GM12892 (cell line): ENCODE measurements at regions not wholly inside any gene's neighbourhood (a gene's known extent, or its start where the extent isn't known, plus 50 kb on each side); places are given as distances from the start of the nearest gene placed in this dataset.

Source experiments
- DNase-seq: peaks from one replicate; pipeline ENCODE4 v3.0.0; 2011; ENCODE audit not compliant: insufficient read length
- FAIRE-seq: peaks from 2 replicates; lab custom pipeline; 2011; peaks lifted over from hg19 to GRCh38; lab: Jason Lieb, UNC
- POLR2A ChIP-seq: IDR thresholded peaks from 2 replicates; pipeline ENCODE4 v1.6.1; 2011; ENCODE audit warnings: low read depth, low read length, control low read depth
- POLR2AphosphoS5 ChIP-seq: IDR thresholded peaks from 2 replicates; pipeline ENCODE4 v1.6.1; 2011; ENCODE audit warnings: low read depth, low read length, control low read depth
- TAF1 ChIP-seq: IDR thresholded peaks from 2 replicates; pipeline ENCODE4 v1.6.1; 2011; ENCODE audit warnings: low read depth, mild to moderate bottlenecking, control low read depth, low read length, borderline replicate concordance

DNA sequence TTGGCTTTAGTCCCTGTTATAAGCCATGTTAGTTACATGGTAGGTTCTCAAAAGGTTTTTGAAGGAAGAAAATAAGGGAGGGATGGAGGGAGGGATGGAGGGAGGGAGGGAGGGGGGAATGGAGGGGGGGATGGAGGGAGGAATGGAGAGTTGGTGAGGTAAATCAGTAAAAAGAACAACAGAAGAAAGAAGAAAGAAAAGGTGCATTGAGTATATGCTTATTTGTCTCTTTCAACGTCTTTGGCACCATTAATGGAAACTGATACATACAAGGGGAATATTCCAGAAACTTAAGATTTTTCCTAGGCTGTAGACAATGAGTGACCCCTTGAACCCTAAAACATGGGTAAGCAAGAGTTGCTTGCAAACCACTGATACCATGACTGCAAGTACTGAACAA, 1056.3 kb downstream of the CDH11 start:
- DNase-seq (no peak), FAIRE-seq (no peak)
- TF ChIP-seq POLR2AphosphoS5 (no peak), TAF1 (no peak), POLR2A (no peak)

- DNase-seq (no peak), FAIRE-seq (no peak)
- TF ChIP-seq TAF1 (no peak), POLR2A (no peak), POLR2AphosphoS5 (no peak)
Measured at GRCh38 chr16:64061621-64062020, 1060.2 kb downstream of the CDH11 start.

- FAIRE-seq (no peak), DNase-seq (no peak)
- no peak for TF ChIP-seq POLR2A
Measured at GRCh38 chr16:64060631-64061030, 1061.2 kb downstream of the CDH11 start.

DNA sequence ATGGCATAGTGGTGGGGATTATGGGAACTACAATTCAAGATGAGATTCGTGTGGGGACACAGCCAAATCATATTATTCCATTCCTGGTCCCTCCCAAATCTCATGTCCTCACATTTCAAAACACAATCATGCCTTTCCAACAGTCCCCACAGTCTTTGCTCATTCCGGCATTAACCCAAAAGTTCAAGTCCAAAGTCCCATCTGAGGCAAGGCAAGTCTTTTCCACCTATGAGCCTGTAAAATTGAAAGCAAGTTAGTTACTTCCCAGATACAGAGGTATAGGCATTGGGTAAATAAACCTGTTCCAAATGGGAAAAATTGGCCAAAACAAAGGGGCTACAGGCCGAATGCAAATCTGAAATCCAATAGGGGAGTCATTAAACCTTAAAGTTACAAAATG, 1063.2 kb downstream of the CDH11 start:
- DNase-seq, result no peak
- no peak for TF ChIP-seq TAF1
- no peak for TF ChIP-seq POLR2AphosphoS5
- TF ChIP-seq POLR2A, result no peak
- no peak for FAIRE-seq

DNA sequence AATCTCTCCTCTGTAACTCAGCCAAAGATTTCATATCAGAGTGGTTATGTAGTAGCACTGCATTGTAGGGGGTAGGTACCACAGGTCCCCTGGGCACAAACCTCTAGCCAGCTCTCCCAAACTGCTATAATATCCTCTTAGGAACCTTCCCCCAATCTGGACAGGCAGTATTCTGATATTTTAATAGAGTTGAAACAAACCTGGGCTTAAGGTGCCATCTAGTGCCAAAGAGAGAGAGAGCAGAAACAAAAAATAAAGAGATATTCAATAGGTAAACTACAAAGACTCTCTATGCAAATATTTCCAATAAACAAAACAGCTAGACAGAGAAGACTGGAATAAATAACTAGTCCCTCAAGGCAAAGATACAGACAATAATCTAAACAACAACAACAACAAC, 1070.0 kb downstream of the CDH11 start:
- DNase-seq (no peak), FAIRE-seq (no peak)
- no peak for TF ChIP-seq TAF1
- no peak for TF ChIP-seq POLR2A
- no peak for TF ChIP-seq POLR2AphosphoS5

GRCh38 chr16:64047878-64048277, 1074.0 kb downstream of the CDH11 start:
- TF ChIP-seq POLR2A (no peak), TAF1 (no peak), POLR2AphosphoS5 (no peak)
- FAIRE-seq (no peak), DNase-seq (no peak)

DNA sequence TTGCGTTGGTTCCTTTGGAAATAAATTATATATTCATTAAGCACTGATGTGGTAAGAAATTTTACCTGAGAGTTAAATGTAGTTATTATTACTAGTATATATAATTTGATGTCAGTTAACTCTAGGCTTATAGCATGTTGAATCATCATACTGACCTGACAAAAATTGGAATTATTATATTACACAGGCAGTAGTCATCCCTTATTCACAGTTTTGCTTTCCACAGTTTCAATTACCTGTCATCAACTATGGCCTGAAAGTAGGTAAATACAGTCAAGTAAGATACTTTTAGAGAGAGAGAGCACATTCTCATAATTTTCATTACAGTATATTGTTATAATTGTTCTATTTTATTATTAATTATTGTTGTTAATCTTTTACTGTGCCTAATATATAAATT, 1074.7 kb downstream of the CDH11 start:
- no peak for FAIRE-seq
- TF ChIP-seq POLR2AphosphoS5 (no peak), POLR2A (no peak), TAF1 (no peak)
- no peak for DNase-seq

GRCh38 chr16:64035337-64035736, 1086.5 kb downstream of the CDH11 start:
- FAIRE-seq, result no peak
- no peak for DNase-seq
- TF ChIP-seq POLR2AphosphoS5, result no peak
- TF ChIP-seq POLR2A, result no peak
- TF ChIP-seq TAF1, result no peak

DNA sequence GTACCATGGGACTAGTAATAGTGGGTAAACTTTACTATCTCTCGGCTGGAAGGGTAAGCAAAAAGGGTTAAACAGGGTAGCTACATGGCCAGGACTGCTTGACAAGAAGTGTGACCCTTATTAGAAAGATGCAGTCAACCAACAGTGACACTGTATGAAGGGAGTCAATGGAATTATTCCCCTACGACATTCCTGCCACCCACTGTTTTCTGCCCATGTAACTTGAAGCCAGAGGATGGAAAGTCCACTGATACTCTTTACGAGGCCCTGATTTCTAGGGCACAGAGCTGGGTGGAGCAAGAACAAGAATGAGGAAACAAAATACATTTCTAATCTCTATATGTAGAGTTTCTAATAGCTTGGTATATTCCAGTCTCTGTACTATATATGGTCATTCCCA, 1102.5 kb downstream of the CDH11 start:
- TF ChIP-seq POLR2AphosphoS5, result no peak
- no peak for TF ChIP-seq TAF1
- TF ChIP-seq POLR2A, result no peak
- DNase-seq, result no peak
- no peak for FAIRE-seq

DNA sequence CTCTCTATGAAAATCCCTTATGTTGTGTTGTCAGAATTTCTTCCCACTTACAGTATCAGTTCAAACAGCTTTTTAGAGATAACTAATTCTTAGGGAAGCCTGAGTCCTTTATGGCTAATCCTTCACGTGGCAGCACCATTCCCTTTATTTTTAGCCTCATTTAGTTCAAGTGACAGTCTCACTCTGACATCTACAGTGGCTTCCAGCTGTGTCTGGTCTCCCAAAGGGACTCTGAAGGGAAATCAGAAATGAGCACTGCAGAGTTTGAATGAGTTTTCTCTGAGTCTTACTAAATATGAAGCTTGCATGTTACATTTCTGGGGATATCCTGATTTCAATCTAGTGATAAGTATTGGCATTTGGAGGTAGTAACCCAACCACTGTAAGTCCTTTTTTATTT, 1104.1 kb downstream of the CDH11 start:
- DNase-seq (no peak), FAIRE-seq (no peak)
- TF ChIP-seq POLR2A (no peak), TAF1 (no peak), POLR2AphosphoS5 (no peak)

DNA sequence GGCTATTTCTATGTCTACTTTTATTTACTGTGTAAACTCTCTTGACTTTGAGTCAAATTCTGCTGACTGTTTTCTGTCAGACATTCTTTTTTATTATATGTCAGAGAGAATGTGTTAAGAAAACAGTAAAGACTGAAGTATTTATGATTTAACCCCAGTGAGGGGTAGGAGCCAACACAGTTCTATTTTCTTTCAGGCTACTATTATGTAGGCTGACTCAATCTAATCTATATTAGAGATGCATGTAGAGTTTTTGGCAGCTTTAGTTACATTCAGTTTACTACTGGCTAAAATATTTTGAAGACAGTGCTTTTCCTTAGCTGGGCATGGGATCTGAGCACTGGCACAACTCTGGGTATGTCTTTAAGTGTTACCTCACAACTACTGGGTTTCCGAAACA, 1108.0 kb downstream of the CDH11 start:
- FAIRE-seq (no peak), DNase-seq (no peak)
- TF ChIP-seq TAF1 (no peak), POLR2A (no peak), POLR2AphosphoS5 (no peak)

DNA sequence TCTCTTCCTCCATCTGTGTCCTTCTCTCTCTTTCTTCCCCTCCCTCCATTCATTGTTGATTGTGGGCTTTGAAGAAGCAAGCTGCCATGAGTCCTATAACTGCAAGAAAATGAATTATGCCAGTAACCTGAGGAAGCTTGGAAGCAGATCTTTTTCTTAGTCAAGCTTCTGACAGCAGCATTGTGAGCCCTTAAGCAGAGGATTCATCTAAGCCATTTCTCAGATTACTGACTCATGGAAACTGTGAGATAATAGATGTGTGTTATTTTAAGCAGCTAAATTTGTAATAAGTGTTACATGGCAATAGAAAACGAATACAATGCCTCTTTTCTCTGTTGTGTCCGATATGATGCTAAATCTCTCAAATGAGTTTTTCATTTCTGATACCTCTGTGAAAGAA, 1109.7 kb downstream of the CDH11 start:
- TF ChIP-seq POLR2AphosphoS5 (no peak), POLR2A (no peak), TAF1 (no peak)
- DNase-seq, result no peak
- no peak for FAIRE-seq

- DNase-seq, result no peak
- FAIRE-seq, result no peak
- TF ChIP-seq POLR2A, result no peak
- no peak for TF ChIP-seq TAF1
- TF ChIP-seq POLR2AphosphoS5, result no peak
Measured at GRCh38 chr16:64011650-64012049, 1110.2 kb downstream of the CDH11 start.
